ENCODE measurements at regions not wholly inside any gene's neighbourhood (a gene's known extent, or its start where the extent isn't known, plus 50 kb on each side); places are given as distances from the start of the nearest gene placed in this dataset.

DNA sequence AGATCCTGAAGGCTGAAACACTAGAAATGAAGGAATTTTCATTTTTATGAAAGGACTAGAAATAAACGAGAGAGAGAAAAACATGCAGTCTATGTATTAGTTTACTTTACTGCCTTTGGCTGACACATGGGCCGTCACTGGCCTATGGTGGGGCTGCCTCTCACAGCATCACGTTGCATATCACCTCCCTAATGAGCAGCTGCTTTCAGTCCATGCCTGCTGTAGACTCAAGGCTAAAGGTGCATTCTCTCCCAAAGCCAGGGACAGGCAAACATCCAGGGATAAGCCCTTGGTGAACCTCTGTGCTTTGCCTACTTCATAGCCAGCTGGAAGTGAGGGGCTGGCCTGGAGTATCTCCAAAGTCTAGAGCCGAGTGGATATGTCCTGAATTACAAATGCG is 359.4 kb downstream of the GPAM start:
- intact Hi-C loops (cut with DNase I), result no loop called here
- DNase-seq, result no peak
- 48 to 65% (median 61%) methylated on average over 5 of the region's 5 CpGs for WGBS, 4 donors
- no peaks in the 10 kb centered on the region for H3K4me1 ChIP-seq (replicated peaks in 1 of 2)
- H3K27ac ChIP-seq, result no peak overlapping the region
- no peak overlapping the region for H3K4me3 ChIP-seq
- no peaks in the 10 kb centered on the region for H3K36me3 ChIP-seq (replicated peaks in 1 of 2)
- TF ChIP-seq, protein P1, sequence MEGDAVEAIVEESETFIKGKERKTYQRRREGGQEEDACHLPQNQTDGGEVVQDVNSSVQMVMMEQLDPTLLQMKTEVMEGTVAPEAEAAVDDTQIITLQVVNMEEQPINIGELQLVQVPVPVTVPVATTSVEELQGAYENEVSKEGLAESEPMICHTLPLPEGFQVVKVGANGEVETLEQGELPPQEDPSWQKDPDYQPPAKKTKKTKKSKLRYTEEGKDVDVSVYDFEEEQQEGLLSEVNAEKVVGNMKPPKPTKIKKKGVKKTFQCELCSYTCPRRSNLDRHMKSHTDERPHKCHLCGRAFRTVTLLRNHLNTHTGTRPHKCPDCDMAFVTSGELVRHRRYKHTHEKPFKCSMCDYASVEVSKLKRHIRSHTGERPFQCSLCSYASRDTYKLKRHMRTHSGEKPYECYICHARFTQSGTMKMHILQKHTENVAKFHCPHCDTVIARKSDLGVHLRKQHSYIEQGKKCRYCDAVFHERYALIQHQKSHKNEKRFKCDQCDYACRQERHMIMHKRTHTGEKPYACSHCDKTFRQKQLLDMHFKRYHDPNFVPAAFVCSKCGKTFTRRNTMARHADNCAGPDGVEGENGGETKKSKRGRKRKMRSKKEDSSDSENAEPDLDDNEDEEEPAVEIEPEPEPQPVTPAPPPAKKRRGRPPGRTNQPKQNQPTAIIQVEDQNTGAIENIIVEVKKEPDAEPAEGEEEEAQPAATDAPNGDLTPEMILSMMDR (IDR thresholded peaks at IDR 0.05), result no peak
- TF ChIP-seq POLR2A (IDR thresholded peaks at IDR 0.05), result no peak
- no peaks in the 10 kb centered on the region for H3K9me3 ChIP-seq (replicated peaks in 1 of 3)
- H3K27me3 ChIP-seq, result no peaks in the 10 kb centered on the region

DNA sequence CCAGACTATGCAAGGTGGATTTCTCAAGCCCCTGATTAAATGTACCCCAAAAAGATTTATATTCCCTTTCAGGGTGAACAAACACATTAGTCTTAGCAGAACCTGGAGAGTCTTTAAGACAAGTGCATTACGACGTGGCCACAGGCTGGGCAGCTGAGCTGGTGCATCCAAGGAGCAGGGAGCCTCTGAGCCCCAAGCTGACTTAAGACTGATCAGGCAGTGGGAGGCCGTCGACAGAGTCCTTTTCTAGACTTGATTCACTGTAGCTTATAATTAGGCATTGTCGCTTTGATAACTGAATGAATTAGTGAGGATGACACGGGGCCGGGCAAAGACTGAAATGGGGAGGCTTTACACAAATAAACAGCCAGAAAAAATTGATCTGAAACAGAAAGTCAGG is 353.2 kb downstream of the GPAM start:
- no peaks in the 10 kb centered on the region for H3K27me3 ChIP-seq
- 48 to 69% (median 60%) methylated on average over 7 of the region's 7 CpGs for WGBS, 4 donors
- no peak overlapping the region for H3K4me3 ChIP-seq
- TF ChIP-seq, protein P1 (IDR thresholded peaks at IDR 0.05), result no peak
- no peak for TF ChIP-seq POLR2A (IDR thresholded peaks at IDR 0.05)
- no peaks in the 10 kb centered on the region for H3K36me3 ChIP-seq (replicated peaks in 1 of 2)
- no peak for DNase-seq
- intact Hi-C loops (cut with DNase I), result no loop called here
- H3K9me3 ChIP-seq (replicated peaks in 1 of 3), result no peaks in the 10 kb centered on the region
- H3K27ac ChIP-seq, result no peak overlapping the region
- no peaks in the 10 kb centered on the region for H3K4me1 ChIP-seq (replicated peaks in 1 of 2)

GRCh38 chr10:111831058-111831457 is 352.5 kb downstream of the GPAM start:
- no peaks in the 10 kb centered on the region for H3K27me3 ChIP-seq
- WGBS, 4 donors, result 70 to 84% (median 71%) methylated on average over 6 of the region's 6 CpGs
- DNase-seq, result no peak
- intact Hi-C loops (cut with DNase I), result no loop called here
- no peak overlapping the region for H3K4me3 ChIP-seq
- H3K4me1 ChIP-seq (replicated peaks in 1 of 2), result no peaks in the 10 kb centered on the region
- no peaks in the 10 kb centered on the region for H3K36me3 ChIP-seq (replicated peaks in 1 of 2)
- no peak for TF ChIP-seq POLR2A (IDR thresholded peaks at IDR 0.05)
- TF ChIP-seq, protein P1 (IDR thresholded peaks at IDR 0.05), result no peak
- H3K27ac ChIP-seq, result no peak overlapping the region
- H3K9me3 ChIP-seq (replicated peaks in 1 of 3), result no peaks in the 10 kb centered on the region

DNA sequence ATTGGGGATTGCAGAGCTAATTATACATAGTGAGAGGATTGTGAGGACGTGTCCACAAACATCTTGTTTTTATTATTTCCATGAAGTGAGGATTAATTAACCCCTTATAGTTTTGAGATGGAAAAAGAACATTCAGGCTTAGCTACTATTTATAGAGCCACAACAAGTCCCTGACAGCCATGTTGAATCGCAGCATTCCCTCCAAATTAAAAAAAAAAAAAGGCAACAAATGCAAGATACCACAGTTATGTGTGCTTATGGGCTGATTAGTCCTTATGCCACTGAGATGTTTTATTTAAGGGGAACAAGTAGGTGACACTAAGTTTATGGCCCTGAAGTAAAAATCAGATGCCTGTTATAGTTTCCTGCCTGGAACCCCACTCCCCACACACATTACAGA is 350.3 kb downstream of the GPAM start:
- H3K4me3 ChIP-seq, result no peak overlapping the region
- no peaks in the 10 kb centered on the region for H3K9me3 ChIP-seq (replicated peaks in 1 of 3)
- intact Hi-C loops (cut with DNase I), result no loop called here
- no peaks in the 10 kb centered on the region for H3K27me3 ChIP-seq
- 41 to 52% (median 47%) methylated on average over 2 of the region's 2 CpGs for WGBS, 4 donors
- TF ChIP-seq, protein P1 (IDR thresholded peaks at IDR 0.05), result no peak
- TF ChIP-seq POLR2A (IDR thresholded peaks at IDR 0.05), result no peak
- no peaks in the 10 kb centered on the region for H3K36me3 ChIP-seq (replicated peaks in 1 of 2)
- H3K27ac ChIP-seq, result no peak overlapping the region
- DNase-seq, result no peak
- H3K4me1 ChIP-seq (replicated peaks in 1 of 2), result no peaks in the 10 kb centered on the region
